HG03469 (cell line): ENCODE measurements at regions not wholly inside any gene's neighbourhood (a gene's known extent, or its start where the extent isn't known, plus 50 kb on each side); places are given as distances from the start of the nearest gene placed in this dataset.
"Not testable (repeated sequence)": the region's sequence is repeated elsewhere in the genome, so short reads cannot be mapped to it uniquely, and the experiment has no call there.

Experiments used
- ATAC-seq: cut with Tn5 transposase; IDR thresholded peaks from one replicate; pipeline ENCODE4 v1.9.1; 2021; ENCODE audit warnings: mild to moderate bottlenecking, moderate library complexity, moderate number of reproducible peaks; ENCODE audit not compliant: unreplicated experiment

DNA sequence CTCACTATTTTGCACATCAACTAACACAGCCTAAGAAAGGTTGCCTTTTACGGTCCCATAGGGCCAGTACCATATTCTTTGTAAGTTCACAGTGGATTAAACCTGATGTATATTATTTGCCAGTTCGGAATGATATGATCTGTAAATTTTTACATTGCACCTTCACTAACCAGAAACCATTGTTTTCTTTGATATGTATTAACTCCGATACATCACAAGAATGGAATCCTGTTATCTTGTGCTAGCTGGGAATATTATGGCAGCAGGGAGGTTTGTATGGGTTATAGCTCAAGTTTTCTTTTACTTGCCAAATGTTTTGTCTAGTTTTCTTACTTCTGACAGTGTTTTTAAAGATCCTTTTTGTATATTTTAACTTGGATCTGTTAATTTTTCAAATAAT is 51.4 kb upstream of the S1PR1 start:
- no peak for ATAC-seq

DNA sequence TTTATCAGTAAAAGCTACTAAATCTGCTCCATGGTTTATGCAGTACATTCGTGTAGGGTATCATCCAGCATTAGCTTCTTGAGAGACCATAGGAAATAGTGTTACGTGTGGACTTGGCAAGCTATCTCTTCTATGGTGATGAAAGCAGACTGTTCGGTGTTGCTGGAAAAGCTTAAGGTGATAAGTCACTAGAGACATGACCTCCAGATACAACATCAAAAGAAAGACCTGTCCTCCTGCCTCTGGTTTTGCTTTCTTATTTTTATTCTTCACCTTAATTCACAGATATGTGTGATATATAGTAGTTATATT is 53.5 kb upstream of the S1PR1 start:
- no peak for ATAC-seq

DNA sequence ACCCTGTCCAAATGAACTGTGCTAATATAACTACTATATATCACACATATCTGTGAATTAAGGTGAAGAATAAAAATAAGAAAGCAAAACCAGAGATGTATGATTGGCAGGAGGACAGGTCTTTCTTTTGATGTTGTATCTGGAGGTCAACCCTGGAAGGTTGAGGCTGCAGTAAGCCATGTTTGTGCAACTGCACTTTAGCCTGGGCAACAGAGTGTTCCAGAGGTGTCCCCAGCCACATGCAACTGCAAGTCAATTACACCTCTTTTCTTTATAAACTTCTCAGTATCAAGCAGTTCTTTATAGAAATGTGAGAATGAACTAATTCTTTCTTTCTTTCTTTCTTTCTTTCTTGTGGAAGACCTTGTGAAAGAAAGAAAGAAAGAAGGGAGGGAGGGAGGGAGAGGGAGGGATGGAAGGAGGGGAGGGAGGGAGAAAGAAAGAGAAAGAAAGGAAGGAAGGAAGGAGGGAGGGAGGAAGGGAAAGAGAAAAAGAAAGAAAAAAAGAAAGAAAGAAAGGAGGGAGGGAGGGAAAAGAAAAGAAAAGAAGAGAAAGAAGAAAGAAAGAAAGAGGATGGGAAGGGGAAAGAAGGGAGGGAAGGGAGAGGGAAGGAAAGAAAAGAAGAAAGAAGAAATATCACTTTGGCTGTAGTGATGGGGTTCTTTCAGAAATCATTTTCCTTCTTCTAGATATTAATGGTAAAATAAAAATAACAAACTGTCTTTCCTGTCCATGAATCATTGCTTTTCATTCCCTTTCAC is 54.0 kb upstream of the S1PR1 start:
- ATAC-seq: no peak

DNA sequence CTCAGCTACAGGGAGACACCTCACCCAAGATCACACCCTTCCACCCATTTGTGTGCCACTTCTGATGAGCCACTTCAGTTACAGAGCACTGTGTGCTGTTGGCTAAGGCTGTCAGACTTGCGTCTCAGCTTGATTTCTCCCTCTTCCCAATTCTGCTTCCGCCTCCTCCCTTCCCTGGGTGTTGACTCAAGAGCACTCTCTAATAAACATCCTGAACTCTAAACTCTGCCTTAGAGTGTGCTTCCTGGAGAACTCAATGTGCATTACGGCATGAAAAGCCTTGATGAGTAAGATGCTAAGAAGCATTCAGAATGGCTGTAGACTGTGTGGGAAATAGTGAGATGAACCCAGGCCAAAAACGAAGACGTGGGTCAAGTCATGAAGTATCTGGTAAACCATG is 54.9 kb upstream of the S1PR1 start:
- no peak for ATAC-seq

DNA sequence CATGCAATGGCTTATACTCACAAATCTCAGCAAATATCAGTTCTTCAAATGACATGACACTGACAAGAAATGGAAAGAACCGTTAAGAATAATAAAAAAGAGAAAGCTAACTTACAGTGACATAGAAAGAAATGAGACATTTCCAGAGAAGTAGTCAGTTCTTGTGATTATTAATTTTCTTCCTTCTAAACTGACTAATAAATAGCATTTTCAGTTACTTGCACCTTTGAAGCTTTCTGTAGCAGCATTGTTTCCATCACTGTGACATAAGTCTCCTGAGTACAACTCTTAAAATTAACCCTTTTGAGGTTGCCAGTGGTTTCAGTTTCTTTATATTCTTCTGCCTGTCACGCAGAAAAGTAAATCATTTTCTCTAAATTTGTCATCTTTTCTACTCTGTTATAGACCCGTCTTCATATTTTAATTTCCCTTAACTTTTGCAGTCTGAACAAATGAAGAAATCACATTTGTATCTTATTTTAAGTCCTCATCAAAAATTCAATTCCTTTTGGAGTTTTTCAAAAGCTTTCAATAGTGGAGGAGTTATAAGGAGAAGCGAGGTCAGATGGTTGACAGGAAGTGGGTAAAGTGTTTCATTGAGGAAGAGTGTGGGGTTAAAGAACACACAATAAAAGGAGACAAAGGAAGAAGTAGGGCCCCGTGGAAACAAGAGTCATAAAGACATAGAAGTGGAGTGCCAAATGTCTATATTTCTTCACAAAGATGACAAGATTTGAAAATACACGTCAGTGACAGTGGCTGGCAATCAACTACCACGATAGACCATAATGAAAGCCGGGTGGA is 57.9 kb upstream of the S1PR1 start:
- ATAC-seq: peak; percentile 89

DNA sequence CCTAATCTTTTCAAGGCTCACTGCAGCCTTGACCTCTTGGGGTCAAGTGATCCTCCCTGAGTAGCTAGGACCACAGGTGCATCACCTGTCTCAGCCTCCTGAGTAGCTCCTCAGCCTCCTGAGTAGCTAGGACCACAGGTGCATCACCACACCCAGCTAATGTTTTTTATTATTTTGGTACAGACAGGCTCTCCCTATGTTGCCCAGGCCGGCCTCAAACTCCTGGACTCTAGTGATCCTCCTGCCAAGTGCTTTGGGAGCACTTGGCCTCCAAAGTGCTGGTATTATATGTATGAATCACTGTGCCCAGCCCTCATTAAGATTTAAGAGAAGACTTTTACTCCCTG is 58.5 kb upstream of the S1PR1 start:
- no peak for ATAC-seq

DNA sequence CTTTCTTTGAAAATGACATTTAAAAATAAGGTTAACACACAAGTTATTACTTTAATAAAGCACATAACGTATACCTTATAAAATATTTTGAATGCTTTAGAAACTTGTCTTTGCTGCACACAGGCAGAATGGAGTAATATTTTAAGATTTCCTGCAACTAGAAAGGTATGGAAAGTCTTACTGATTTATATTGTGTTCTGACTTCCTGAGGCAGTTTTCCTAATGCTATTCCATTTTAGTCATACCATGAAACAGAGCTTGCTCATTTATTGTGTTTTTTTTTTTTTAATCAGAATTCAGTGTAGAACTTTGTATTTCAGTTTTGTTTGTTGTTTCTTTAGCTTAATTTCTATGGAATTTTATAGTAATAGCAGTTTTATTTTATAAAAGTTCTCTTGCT is 60.9 kb upstream of the S1PR1 start:
- ATAC-seq: no peak

DNA sequence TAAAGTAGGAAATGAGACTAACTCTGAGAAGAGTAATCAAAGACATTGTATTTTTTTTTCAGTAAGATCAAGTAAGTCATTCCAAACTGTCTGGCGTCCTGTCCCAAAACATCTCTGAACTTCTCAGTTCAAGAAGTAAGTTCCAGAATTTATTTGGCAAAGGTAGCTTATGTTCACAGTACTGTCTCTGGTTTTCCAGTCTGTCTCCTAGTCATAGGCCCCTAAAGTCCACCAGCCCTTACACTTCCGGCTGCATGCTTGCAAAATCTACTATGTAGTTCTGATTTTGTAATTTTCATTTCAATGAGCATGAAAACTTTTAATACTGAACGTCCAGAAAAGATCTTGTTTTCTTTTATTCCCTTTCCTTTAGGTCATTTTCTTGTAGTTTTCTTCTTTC is 61.4 kb upstream of the S1PR1 start:
- ATAC-seq: no peak

DNA sequence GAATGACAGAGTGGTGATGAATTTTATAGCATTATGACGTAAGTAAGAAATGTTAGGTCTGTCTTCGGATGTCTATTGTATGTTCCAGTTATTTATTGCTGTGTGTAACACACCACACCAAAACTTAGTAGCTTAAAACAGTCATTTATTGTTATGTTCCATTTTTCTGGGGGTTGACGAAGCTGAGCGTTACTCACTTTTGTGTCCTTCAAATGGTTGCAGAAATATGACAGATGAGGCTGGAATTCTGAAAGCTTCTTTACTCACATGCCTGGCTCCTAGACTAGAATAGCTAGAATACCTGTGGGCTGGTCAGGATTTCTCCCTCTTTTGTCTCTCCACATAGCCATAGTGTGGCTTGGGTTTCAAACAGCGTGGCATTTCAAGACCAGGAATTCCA is 62.1 kb upstream of the S1PR1 start:
- ATAC-seq: no peak

DNA sequence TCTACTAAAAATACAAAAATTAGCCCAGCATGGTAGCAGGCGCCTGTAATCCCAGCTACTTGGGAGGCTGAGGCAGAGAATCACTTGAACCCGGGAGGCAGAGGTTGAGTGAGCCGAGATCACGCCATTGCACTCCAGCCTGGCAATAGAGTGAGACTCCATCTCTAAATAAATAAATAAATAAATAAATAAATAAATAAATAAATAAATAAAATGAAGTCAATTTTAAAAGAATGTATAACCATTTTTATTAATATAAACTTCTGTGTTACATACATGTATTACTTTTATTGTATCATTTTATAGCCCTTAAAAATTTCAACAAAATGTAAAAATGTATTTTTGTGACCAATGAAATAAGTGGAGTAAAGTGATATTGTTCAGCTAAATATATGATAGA is 62.5 kb upstream of the S1PR1 start:
- not testable (repeated sequence) for ATAC-seq

DNA sequence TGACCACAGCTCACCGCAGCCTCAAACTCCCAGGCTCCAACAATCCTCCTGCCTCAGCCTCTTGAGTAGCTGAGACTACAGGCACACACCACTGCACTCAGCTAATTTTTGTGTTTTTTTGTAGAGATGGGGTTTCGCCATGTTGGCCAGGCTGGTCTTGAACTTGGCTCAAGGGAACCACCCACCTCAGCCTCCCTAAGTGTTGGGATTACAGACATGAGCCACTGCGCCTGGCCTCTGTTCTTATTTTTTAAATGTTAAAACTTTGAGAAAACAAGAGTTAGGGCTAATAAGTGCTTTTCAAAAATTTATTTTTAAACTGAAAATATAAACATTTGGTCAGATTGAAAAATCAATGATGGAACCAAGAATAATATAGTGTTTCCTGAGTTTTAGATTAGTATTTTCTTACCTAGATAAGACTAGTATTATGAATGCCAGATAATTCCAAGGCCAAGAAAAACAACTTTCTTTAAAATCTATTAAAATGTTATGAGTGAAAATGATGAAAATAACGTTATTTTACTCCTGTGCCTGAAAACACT is 66.2 kb upstream of the S1PR1 start:
- no peak for ATAC-seq

DNA sequence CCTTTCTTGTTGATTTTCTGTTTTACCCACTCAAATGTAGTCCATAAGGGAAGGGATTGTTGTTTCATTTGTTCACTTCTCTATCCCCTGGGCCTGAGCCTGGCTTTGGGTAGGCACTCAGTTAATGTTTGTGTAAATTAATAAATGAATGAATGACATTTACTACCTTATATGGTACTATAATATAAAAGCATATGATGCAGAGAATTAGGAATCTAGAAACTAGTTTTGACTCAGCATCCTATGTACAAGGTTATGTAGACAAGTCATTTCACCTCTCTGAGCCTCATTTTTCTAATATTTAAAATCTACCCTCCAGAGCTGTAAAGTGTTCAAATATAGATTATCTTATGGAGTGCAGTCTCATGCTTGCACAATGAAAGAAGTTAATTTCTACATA is 68.9 kb upstream of the S1PR1 start:
- peak; percentile 61 for ATAC-seq

DNA sequence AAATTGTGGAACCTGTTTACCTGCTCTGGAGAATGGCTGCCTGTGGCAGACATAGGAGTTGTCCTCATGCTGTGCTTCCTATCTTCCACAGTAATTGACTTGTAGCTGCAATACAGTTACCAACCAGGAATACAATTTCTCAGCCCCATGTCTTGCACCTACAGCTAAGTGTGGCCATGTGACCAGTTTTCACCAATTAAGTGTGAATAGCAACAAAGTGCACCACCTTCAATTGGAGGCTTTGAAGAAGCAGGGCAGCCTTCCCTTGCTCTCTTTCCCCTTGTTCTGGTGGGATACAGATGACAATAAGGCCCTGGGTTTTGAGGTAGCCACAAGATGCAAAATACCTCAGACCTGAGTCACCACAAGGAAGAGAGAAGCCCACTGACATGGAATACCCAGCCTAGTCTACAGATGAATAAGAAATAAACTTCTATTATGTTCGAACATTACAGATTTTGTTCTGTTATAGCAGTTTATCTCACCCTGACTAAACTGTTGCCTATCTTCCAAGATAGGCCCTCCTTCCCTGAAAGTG is 70.2 kb upstream of the S1PR1 start:
- ATAC-seq: no peak

DNA sequence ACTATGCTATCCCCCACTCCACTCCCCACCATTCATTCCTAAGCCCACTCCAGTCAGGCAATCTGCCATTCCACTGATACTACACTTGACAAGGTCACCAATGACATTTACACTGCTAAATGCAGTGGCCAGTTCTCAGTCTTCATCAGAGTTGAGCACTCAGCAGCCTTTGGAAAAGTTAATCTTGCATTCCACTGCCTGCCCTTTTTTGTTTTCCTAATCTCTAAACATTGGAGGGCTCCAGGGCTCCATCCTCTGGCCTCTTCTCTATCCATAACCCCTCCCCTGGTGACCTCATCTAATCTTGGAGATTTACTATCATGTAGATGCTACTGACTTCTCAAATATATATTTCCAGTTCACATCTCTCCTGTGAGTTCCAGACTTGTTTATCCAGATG is 70.9 kb upstream of the S1PR1 start:
- ATAC-seq: no peak

DNA sequence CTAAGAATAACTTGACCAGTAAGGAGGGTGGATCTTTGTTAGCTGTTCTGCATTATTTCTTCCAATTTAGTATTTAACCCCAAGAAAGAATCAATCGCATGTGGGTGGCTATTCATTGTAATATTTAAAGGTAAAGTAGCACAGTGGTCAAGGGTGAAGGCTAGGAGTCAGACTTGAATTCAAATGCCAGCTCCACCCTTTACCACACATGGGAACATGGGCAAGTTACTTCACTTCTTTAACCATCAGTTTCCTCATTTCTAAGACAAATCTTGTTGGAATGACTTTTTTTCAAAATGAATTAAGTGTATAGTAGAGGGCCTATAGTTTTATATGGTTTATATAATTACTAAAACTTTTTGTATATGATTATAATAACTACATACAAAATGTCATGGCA is 71.3 kb upstream of the S1PR1 start:
- ATAC-seq: no peak

DNA sequence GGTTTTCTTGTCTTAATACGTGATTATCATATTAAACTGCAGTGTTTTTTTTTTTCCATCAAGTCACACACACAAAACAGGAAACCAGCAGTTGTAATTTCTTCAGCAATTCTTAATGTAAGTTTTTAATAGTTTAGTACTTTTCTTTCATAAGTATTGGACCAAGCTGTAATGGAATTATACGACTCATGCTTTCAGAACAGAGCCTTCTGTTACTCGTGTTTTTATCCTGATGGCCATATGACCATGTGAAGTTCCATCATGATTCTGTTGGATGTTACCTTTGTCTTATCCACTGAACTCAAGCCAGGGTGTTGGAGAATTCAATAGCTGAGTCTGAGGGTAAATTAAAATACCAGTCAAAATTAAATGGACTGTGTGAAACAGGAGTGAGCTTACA is 72.0 kb upstream of the S1PR1 start:
- ATAC-seq: no peak

DNA sequence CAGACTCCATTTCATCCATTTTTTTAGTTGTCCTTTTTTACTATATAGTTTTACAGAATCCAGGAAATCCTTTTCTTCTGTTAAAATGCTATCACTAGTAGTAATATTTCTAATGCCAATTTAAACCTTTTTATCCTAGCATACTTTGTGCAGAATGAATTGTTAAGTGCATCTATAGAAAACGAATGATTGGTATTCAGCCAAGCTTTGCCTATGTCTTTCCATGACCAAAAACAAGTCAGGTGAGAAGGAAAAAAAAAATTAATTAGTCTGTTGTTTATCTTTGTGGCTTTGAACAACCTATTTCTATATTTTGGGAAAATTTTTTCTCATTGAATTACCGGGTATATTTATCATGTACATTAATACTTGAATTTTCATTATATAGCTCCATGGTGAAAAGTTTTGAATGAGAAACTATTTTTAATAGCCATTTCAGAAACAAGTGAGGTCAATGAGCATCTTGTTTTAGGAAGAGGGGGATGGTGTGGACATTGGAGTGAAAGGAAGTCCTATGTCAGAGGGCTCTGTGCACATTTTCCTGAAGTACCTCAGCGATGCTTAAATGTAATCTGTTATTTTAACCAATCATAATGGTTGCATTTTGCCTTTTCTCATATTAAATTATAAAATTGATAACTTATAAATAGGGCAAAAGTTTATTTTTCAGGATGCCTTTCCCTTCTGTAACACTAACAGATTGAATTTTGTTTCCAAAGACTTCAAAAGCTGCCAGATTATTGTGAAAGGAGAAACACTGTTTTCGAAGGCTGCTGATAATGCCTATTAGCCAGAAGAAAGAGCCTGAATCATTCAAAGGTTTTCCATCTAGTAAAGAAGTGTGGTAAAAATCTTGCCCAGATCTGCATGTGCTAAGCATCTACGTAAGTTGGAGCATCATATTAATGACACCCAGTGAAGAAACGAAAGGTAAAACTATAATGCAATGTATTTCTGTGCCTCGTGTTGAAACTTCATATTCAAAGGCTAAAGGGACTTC is 73.8 kb upstream of the S1PR1 start:
- ATAC-seq: no peak

DNA sequence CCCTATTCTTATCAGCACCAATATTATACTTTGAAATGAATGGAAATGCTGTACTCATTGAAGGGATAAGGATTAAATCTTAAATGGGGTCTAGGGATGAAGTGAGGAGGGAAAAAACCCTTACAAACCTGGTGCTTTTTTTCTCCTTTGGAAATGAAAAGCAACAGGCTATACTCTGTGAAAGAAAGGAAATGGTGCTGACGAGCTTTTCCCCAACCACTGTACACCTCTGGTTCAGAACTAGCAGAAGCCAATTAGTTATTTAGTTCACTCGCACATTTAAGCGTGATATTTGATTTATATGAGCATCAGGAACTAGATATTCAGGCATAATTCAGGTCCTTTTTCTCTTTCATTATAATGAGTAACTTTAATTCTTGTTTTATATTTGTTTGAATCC is 74.5 kb upstream of the S1PR1 start:
- ATAC-seq: no peak

DNA sequence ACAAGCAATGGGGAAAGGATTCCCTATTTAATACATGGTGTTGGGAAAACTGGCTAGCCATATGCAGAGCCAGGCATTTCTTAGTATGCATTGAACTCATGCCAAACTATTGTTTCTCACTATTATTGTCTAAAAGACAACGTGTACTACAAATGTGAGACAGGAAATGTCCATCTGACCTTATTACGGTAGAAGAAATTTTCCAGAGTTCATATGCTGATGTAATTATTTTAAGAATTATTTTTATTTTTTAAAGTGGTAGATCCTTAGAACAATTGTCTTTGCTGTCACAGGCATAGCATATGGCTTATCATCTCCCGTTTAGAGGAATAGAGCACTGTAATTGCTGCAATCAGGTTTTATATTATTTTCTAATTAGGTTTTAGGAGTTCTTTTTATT is 75.2 kb upstream of the S1PR1 start:
- no peak for ATAC-seq

DNA sequence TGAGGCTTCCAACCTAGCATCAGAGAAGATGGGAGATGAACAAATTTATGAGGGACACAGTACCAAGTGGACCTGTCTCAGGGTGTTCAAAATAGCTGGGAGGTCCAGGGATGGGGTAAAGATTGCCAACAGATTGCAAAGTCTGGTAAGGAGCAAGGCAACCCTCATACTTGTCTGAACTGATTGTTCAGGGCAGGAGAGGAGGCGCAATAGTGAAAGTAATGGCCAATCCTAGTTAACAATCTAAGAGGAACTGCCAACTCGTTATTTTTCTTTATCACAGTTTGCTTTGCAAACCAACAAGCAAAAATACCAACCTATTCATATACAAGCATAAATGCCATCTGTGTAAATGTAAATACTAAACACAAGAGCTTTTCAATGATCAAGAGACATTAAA is 78.4 kb upstream of the S1PR1 start:
- no peak for ATAC-seq

DNA sequence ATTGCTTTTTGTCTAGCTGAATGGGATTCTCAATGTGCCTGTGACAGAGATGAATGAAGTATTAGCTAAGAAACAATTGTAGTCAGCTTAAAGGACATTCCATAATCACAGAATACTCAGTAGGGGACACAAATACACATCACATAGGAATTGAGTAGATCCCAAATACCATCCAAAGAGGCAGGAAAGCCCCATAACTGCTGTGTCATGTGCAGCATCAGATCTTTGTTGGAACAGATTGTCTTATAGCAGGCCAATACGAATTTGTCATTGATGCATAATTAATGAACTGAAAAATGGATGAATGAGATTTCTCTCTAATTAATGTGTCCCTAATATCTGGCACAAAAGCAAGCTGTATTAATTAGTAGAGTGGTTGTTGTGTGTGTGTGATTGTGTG is 82.3 kb upstream of the S1PR1 start:
- ATAC-seq: no peak
